ENCODE measurements at regions not wholly inside any gene's neighbourhood (a gene's known extent, or its start where the extent isn't known, plus 50 kb on each side); places are given as distances from the start of the nearest gene placed in this dataset.

DNA sequence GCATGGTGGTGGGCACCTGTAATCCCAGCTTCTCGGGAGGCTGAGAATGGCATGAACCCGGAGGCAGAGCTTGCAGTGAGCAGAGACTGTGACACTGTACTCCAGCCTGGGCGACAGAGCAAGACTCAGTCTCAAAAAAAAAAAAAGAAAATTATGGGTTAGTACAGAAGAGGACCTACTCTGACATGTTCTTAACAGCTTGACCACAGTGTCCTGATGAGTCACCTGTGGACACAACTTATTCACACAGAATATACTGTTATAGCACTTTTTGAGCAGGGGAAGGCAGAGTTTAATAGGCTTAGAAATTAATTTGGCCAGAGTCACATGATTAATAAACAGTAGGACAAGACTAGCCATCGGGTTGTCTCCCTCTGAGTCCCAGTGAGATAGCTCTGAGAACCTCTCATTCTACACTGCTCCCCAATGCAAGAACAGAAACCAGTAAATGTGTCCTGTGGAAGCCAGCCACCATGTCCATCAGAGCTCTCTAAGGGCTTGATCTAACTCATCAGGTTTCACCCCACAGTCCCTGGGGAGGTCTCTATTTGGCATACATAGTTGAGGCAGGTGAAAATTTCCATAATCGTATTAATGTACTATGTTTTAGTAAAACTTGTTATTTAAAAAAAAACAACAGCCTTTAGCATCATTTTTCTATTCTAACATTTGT, 1077.9 kb upstream of the C9orf72 start (continued):
- TF ChIP-seq, protein P1, sequence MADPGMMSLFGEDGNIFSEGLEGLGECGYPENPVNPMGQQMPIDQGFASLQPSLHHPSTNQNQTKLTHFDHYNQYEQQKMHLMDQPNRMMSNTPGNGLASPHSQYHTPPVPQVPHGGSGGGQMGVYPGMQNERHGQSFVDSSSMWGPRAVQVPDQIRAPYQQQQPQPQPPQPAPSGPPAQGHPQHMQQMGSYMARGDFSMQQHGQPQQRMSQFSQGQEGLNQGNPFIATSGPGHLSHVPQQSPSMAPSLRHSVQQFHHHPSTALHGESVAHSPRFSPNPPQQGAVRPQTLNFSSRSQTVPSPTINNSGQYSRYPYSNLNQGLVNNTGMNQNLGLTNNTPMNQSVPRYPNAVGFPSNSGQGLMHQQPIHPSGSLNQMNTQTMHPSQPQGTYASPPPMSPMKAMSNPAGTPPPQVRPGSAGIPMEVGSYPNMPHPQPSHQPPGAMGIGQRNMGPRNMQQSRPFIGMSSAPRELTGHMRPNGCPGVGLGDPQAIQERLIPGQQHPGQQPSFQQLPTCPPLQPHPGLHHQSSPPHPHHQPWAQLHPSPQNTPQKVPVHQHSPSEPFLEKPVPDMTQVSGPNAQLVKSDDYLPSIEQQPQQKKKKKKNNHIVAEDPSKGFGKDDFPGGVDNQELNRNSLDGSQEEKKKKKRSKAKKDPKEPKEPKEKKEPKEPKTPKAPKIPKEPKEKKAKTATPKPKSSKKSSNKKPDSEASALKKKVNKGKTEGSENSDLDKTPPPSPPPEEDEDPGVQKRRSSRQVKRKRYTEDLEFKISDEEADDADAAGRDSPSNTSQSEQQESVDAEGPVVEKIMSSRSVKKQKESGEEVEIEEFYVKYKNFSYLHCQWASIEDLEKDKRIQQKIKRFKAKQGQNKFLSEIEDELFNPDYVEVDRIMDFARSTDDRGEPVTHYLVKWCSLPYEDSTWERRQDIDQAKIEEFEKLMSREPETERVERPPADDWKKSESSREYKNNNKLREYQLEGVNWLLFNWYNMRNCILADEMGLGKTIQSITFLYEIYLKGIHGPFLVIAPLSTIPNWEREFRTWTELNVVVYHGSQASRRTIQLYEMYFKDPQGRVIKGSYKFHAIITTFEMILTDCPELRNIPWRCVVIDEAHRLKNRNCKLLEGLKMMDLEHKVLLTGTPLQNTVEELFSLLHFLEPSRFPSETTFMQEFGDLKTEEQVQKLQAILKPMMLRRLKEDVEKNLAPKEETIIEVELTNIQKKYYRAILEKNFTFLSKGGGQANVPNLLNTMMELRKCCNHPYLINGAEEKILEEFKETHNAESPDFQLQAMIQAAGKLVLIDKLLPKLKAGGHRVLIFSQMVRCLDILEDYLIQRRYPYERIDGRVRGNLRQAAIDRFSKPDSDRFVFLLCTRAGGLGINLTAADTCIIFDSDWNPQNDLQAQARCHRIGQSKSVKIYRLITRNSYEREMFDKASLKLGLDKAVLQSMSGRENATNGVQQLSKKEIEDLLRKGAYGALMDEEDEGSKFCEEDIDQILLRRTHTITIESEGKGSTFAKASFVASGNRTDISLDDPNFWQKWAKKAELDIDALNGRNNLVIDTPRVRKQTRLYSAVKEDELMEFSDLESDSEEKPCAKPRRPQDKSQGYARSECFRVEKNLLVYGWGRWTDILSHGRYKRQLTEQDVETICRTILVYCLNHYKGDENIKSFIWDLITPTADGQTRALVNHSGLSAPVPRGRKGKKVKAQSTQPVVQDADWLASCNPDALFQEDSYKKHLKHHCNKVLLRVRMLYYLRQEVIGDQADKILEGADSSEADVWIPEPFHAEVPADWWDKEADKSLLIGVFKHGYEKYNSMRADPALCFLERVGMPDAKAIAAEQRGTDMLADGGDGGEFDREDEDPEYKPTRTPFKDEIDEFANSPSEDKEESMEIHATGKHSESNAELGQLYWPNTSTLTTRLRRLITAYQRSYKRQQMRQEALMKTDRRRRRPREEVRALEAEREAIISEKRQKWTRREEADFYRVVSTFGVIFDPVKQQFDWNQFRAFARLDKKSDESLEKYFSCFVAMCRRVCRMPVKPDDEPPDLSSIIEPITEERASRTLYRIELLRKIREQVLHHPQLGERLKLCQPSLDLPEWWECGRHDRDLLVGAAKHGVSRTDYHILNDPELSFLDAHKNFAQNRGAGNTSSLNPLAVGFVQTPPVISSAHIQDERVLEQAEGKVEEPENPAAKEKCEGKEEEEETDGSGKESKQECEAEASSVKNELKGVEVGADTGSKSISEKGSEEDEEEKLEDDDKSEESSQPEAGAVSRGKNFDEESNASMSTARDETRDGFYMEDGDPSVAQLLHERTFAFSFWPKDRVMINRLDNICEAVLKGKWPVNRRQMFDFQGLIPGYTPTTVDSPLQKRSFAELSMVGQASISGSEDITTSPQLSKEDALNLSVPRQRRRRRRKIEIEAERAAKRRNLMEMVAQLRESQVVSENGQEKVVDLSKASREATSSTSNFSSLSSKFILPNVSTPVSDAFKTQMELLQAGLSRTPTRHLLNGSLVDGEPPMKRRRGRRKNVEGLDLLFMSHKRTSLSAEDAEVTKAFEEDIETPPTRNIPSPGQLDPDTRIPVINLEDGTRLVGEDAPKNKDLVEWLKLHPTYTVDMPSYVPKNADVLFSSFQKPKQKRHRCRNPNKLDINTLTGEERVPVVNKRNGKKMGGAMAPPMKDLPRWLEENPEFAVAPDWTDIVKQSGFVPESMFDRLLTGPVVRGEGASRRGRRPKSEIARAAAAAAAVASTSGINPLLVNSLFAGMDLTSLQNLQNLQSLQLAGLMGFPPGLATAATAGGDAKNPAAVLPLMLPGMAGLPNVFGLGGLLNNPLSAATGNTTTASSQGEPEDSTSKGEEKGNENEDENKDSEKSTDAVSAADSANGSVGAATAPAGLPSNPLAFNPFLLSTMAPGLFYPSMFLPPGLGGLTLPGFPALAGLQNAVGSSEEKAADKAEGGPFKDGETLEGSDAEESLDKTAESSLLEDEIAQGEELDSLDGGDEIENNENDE (IDR thresholded peaks at IDR 0.05; ENCODE audit: insufficient replicate concordance, low read length), result no peak
- TF ChIP-seq, protein P2, sequence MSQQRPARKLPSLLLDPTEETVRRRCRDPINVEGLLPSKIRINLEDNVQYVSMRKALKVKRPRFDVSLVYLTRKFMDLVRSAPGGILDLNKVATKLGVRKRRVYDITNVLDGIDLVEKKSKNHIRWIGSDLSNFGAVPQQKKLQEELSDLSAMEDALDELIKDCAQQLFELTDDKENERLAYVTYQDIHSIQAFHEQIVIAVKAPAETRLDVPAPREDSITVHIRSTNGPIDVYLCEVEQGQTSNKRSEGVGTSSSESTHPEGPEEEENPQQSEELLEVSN (IDR thresholded peaks at IDR 0.05), result no peak
- TF ChIP-seq EZH2 (IDR thresholded peaks at IDR 0.05; ENCODE audit: low read depth, low read length, severe bottlenecking) (no peak), BACH1 (IDR thresholded peaks at IDR 0.05; ENCODE audit: low read length) (no peak), SIRT6 (IDR thresholded peaks at IDR 0.05; ENCODE audit: low read length) (no peak), CHD2 (IDR thresholded peaks at IDR 0.05; ENCODE audit: low read length) (no peak), ZNF274 (IDR thresholded peaks at IDR 0.05; ENCODE audit: borderline replicate concordance, extremely low read depth, low read length) (no peak), TBP (IDR thresholded peaks at IDR 0.05; ENCODE audit: low read depth, low read length) (no peak), FOSL1 (IDR thresholded peaks at IDR 0.05; ENCODE audit: insufficient read depth, low read depth, low read length) (no peak), SUZ12 (IDR thresholded peaks at IDR 0.05; ENCODE audit: low read length) (no peak)
- TF ChIP-seq, protein P3, sequence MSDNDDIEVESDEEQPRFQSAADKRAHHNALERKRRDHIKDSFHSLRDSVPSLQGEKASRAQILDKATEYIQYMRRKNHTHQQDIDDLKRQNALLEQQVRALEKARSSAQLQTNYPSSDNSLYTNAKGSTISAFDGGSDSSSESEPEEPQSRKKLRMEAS (IDR thresholded peaks at IDR 0.05), result no peak
